ENCODE measurements at regions not wholly inside any gene's neighbourhood (a gene's known extent, or its start where the extent isn't known, plus 50 kb on each side); places are given as distances from the start of the nearest gene placed in this dataset.

GRCh38 chr2:161029321-161029720 is 130.9 kb upstream of the TANK start:
- no peak for ATAC-seq
- no peak for TF ChIP-seq TSHZ2 (CRISPR knock-in tag; IDR thresholded peaks at IDR 0.05)
- TF ChIP-seq CSDC2 (CRISPR knock-in tag; IDR thresholded peaks at IDR 0.05): no peak
- no peak for TF ChIP-seq BACH2 (CRISPR knock-in tag; IDR thresholded peaks at IDR 0.05; ENCODE audit: borderline replicate concordance)
- TF ChIP-seq ISL1 (CRISPR knock-in tag; IDR thresholded peaks at IDR 0.05): no peak
- TF ChIP-seq GLIS3 (CRISPR knock-in tag; IDR thresholded peaks at IDR 0.05): no peak
- TF ChIP-seq ZNF565 (CRISPR knock-in tag; conservative IDR thresholded peaks at IDR 0.05; ENCODE audit: low read depth): no peak
- no peak for TF ChIP-seq TOX (CRISPR knock-in tag; IDR thresholded peaks at IDR 0.05; ENCODE audit: borderline replicate concordance)
- TF ChIP-seq, protein P1, sequence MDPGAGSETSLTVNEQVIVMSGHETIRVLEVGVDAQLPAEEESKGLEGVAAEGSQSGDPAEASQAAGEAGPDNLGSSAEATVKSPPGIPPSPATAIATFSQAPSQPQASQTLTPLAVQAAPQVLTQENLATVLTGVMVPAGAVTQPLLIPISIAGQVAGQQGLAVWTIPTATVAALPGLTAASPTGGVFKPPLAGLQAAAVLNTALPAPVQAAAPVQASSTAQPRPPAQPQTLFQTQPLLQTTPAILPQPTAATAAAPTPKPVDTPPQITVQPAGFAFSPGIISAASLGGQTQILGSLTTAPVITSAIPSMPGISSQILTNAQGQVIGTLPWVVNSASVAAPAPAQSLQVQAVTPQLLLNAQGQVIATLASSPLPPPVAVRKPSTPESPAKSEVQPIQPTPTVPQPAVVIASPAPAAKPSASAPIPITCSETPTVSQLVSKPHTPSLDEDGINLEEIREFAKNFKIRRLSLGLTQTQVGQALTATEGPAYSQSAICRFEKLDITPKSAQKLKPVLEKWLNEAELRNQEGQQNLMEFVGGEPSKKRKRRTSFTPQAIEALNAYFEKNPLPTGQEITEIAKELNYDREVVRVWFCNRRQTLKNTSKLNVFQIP (CRISPR knock-in tag; IDR thresholded peaks at IDR 0.05; ENCODE audit: borderline replicate concordance, low read depth): no peak

DNA sequence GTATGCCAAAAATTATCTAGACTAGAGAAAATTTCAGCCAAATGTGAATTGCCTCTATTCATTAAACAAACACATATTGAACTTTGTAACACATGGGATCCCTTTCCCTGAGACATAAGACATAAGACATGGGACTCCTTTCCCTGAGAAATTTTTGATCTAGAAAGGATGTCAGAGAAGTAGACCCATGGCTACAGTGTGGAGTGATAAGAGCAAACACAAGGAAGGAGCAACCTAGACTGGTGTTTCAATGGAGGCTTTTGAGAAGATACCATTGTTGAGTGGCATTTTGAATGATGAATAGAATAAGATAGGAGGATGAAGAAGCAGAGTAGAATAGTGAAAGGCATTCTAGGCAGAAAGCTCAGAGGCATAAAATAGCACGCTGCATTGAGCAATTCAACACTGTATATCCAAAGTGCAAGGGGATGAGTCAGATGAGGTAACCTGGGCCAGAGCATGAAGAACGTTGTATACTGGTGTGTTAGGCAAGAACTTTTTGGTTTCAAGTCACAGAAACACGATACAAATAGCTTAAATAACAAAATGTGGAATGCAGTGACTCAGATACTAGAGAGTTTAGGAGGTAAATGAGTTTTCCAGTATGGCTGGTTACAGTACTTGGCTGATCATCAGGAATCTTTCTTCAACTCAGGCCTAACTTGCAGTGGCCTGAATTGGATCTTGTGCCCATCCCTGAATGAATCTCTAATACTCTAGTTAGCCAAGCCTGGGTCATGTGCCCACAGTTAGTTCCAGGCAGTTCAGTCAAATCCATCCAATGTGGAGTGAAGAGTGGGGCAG is 129.8 kb upstream of the TANK start:
- ATAC-seq: peak; percentile 98
- TF ChIP-seq, protein P2, sequence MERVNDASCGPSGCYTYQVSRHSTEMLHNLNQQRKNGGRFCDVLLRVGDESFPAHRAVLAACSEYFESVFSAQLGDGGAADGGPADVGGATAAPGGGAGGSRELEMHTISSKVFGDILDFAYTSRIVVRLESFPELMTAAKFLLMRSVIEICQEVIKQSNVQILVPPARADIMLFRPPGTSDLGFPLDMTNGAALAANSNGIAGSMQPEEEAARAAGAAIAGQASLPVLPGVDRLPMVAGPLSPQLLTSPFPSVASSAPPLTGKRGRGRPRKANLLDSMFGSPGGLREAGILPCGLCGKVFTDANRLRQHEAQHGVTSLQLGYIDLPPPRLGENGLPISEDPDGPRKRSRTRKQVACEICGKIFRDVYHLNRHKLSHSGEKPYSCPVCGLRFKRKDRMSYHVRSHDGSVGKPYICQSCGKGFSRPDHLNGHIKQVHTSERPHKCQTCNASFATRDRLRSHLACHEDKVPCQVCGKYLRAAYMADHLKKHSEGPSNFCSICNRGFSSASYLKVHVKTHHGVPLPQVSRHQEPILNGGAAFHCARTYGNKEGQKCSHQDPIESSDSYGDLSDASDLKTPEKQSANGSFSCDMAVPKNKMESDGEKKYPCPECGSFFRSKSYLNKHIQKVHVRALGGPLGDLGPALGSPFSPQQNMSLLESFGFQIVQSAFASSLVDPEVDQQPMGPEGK (CRISPR knock-in tag; IDR thresholded peaks at IDR 0.05; ENCODE audit: borderline replicate concordance): no peak
- TF ChIP-seq ZNF8 (CRISPR knock-in tag; IDR thresholded peaks at IDR 0.05) (no peak), ZFP30 (CRISPR knock-in tag; IDR thresholded peaks at IDR 0.05) (no peak), ZNF565 (CRISPR knock-in tag; conservative IDR thresholded peaks at IDR 0.05; ENCODE audit: low read depth) (no peak), TSHZ2 (CRISPR knock-in tag; IDR thresholded peaks at IDR 0.05) (no peak), ISL1 (CRISPR knock-in tag; IDR thresholded peaks at IDR 0.05) (0 out of 2 replicates have a peak, but pooled peaks have one; percentile 15)
- TF ChIP-seq, protein P3, sequence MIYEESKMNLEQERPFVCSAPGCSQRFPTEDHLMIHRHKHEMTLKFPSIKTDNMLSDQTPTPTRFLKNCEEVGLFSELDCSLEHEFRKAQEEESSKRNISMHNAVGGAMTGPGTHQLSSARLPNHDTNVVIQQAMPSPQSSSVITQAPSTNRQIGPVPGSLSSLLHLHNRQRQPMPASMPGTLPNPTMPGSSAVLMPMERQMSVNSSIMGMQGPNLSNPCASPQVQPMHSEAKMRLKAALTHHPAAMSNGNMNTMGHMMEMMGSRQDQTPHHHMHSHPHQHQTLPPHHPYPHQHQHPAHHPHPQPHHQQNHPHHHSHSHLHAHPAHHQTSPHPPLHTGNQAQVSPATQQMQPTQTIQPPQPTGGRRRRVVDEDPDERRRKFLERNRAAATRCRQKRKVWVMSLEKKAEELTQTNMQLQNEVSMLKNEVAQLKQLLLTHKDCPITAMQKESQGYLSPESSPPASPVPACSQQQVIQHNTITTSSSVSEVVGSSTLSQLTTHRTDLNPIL (CRISPR knock-in tag; IDR thresholded peaks at IDR 0.05; ENCODE audit: low read depth): no peak

- ATAC-seq: no peak
- TF ChIP-seq BACH2 (CRISPR knock-in tag; IDR thresholded peaks at IDR 0.05; ENCODE audit: borderline replicate concordance) (no peak), ZC3H10 (CRISPR knock-in tag; IDR thresholded peaks at IDR 0.05) (no peak), ZNF70 (CRISPR knock-in tag; IDR thresholded peaks at IDR 0.05) (no peak), TOX (CRISPR knock-in tag; IDR thresholded peaks at IDR 0.05; ENCODE audit: borderline replicate concordance) (no peak), TCF4 (CRISPR knock-in tag; IDR thresholded peaks at IDR 0.05; ENCODE audit: borderline replicate concordance) (no peak), ESRRG (CRISPR knock-in tag; IDR thresholded peaks at IDR 0.05) (no peak)
Observed at GRCh38 chr2:161031511-161031910, 128.7 kb upstream of the TANK start.

Measured in SK-N-SH treated with all-trans-retinoic acid at 6 μM for 48 hours (cell line).